NCI-H1105 treated with DMSO at 0.1 percent for 48 hours (cell line): ENCODE measurements at regions not wholly inside any gene's neighbourhood (a gene's known extent, or its start where the extent isn't known, plus 50 kb on each side); places are given as distances from the start of the nearest gene placed in this dataset.
"Not testable (repeated sequence)": the region's sequence is repeated elsewhere in the genome, so short reads cannot be mapped to it uniquely, and the experiment has no call there.

ENCODE experiments used
- DNase-seq: peaks from one replicate; lab custom pipeline; 2025; lab: John Stamatoyannopoulos, UW

DNA sequence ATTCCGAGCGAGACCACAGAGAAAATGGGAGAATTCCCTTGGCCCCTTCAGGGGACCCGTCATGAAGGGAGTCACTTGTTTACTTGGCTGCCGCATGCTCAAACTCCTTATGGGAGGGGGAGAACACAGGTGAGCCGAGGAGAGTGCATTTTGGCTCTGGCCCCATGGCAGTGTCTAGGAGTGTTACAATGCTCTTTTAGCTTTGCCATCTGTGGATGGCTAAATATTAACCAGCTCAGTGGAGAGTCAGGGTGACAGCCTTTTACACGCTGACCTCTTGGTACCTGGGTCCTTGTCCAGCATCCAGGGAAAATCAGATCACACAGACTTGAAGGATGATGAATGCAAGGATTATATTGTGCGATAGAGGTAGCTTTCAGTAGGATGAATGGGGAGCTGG, 146.4 kb upstream of the ATXN7L3B start:
- no peak for DNase-seq

- no peak for DNase-seq
Measured at GRCh38 chr12:74393272-74393671, 144.4 kb upstream of the ATXN7L3B start.

GRCh38 chr12:74394647-74395046, 143.0 kb upstream of the ATXN7L3B start:
- no peak for DNase-seq

GRCh38 chr12:74401035-74401434, 136.6 kb upstream of the ATXN7L3B start:
- DNase-seq: no peak

DNA sequence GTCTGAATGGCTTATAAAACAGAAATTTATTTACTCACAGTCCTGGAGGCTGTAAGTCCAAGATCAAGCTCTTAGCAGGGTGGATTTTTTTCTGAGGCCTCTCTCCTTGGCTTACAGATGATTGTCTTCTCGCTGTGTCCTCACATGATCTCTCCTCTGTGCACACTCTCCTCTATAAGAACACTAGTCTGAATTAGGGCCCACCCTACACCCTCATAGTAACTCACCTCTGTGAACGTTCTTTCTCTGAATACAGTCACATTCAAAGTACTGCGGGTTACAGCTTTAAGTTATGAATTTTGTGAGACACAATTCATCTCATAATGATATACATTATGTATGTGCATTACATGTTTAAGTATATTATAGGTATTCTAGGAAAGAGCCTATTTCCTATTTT, 135.7 kb upstream of the ATXN7L3B start:
- no peak for DNase-seq

DNA sequence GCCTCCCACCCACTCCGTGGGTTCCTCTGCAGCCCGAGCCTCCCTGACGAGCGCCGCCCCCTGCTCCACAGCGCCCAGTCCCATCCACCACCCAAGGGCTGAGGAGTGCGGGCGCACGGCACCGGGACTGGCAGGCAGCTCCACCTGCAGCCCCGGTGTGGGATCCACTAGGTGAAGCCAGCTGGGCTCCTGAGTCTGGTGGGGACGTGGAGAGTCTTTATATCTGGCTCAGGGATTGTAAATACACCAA, 134.5 kb upstream of the ATXN7L3B start:
- DNase-seq: not testable (repeated sequence)

DNA sequence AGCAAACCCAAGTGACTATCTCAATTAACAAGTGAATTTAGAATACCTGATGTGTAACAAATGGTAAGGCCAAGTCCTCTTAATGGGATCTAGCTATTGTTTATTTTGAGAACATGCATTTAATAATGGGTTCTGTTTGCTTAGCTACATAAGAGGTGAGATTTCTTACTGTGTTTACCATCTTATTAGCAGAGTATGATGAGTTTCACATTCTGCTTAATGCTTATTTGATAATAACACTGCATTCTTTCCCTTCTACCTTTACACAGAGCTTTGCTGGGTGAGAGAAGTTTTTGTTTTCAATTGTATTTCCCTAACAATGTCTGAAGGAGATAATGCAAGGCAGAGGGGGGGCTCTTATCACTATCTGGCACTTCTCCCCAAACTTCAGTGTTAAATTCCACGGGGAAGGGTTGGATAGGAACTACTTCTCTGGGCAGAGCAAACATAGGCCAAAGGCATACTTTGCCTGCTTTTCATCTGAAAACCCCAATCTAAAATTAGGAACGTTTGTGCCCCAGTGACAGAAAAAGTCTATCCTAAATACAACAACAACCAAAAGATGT, 129.0 kb upstream of the ATXN7L3B start:
- no peak for DNase-seq

- peak; percentile 60 for DNase-seq
Measured at GRCh38 chr12:74412606-74413230, 124.9 kb upstream of the ATXN7L3B start.

DNA sequence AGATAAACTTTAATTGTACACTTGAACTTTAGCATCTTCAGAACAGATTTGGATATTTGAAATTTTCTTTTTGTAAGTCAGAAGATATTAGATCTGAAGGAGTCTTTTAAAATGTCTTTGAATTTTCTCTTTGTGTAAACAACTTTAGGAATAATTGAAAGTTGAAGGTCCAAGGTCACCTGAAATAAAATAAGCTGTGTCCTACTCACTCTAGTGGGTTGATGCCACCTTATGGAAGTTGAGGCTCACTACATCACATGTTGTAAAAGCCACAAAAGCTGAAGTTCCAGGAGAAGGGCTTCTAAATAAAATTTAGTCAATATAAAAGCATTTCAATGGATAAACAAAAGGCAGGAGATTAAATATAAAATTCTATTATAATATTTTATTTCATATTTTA, 122.0 kb upstream of the ATXN7L3B start:
- peak; percentile 25 for DNase-seq

- no peak for DNase-seq
Measured at GRCh38 chr12:74418573-74418972, 119.1 kb upstream of the ATXN7L3B start.

DNA sequence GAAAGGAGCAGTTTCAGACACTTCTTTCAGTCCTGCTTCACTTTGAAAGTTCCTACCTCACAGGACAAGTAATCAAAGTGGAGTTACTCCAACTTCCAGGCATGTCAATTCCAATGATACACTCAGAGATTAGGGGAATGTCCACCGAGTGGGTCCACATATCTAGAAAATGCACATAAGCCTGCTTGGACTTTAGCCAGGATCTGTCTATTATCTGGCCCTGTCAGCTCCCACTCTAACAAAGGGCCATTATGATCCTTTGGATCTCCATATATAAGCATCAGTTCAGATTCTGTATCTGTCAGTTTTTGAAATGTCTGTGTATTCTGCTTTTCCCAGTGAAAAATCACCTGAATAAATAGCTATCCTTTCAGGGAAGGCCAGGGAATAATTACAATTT, 112.9 kb upstream of the ATXN7L3B start:
- DNase-seq: no peak

GRCh38 chr12:74426091-74426490, 111.5 kb upstream of the ATXN7L3B start:
- DNase-seq: no peak

- no peak for DNase-seq
Measured at GRCh38 chr12:74429535-74429934, 108.1 kb upstream of the ATXN7L3B start.

DNA sequence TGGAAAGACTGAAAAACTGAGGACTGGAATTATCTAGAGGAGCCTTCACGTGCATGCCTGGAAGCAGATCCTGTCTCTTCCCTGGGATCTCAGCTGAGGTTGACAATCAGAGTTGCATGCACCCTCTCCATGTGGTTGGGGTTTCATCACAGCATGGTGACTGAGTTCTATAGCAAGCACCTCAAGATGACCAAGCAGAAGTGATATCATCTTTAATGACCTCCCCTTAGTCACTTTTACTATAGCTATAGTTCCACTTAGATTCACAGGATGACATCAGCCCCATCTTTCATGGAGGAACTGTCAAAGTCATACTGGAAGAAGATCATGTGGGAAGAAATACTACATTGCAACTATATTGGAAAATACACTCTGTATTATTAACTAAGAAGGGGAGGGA, 105.8 kb upstream of the ATXN7L3B start:
- DNase-seq: no peak

DNA sequence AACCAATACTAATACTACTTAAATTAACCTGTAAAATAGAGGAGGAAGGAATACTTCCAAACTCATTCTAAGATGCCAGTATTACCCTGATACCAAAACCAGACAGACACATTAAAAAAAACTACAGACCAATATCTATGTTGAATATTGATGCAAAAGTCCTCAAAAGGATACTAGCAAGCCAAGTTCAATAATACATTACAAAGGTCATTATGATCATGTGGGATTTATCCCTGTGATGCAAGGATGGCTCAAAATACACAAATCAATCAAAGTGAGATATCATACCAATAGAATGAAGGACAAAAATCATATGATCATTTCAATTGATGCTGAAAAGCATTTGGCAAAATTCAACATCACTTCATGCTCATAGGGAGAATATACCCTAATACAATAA, 97.2 kb upstream of the ATXN7L3B start:
- DNase-seq: no peak

DNA sequence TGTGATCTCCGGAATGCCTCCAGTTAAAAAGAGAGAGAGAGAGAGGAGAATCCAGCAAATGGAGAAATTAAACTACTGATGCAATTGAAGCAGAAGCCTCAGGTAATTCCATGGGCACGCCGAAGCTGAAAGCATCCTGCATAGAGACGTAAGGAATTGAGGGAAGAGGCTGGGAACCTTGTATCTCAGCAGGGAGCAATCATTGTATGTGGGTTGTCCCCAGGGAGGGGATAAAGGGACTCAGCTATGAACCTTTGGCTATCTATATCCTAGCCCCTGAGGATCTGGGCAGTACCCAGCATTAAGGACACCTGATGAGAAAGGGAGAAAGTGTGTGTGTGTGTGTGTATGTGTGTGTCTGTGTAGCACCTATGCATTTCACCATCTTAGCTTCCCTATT, 95.8 kb upstream of the ATXN7L3B start:
- DNase-seq: no peak

- no peak for DNase-seq
Measured at GRCh38 chr12:74446466-74446865, 91.2 kb upstream of the ATXN7L3B start.

DNA sequence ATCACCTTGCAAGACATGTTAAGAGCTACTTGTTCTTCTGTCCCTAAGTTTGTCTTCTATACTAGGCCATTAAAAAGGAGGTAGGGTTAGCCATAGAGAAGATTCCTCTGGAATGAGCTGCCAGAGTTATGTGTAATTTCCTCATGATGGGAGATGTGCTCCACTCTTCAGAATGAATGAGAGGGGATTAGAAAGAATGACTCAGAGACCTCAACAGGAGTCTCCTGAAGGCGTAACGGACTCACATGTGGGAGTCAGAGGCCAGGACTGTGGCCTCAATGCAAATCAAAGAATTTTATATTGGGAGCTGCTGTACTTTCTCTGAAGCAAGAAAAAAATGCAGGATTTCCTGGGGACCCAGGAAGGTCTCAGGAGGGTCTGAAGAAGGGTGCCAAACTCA, 87.8 kb upstream of the ATXN7L3B start:
- DNase-seq: no peak

DNA sequence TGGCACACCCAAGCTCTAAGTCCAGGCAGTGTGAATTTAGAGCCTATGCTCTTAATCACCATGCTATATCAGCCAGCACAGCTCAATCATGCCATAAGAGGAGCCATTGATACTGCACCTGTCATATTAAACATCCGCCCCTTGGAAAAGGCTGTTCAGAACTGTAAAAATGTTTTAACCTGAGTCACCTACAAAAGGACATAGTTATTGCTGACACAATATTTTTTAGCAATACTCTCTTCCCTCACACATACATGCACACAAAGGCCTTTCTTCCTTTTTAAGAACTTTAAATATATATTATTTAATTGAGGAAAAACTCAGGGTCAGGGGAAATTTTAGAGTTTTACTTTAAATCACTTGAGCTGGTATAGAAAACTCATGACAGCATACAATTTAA, 83.5 kb upstream of the ATXN7L3B start:
- DNase-seq: no peak

DNA sequence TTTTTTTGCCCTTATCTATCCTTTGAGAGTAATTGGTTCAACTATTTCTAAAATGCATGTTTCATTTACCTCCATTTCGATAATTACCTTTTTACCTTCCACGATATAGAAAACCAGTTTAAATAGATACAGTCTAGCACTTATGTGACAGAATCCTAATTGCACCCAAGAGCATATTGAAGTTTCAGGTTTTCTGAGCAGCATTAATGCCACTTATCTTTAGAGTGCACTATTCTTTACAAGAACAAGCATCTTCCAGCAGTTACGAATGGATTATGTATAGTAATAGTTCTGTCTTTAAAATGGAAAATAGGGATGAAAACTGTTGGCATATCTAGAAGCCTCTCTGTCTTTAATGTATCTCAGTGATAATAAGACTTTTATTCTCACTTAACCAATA, 82.2 kb upstream of the ATXN7L3B start:
- DNase-seq: no peak

DNA sequence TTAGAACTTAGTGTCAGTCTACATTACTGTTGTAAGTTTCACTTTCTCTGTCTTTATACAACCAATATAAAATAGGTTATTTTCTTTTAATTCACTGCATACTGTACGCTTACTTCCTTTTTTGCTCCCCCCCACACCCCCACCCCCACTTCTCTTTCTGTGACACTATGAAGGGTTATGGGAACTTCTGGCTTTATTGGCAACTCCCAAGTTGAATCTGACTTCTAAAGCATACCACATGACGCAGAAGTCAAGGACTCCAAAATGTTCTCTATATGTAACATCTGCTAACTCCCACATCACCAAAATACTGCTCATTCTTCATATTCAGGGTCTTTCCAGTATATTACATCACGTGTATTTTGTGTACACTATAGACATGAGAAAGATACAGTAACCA, 81.2 kb upstream of the ATXN7L3B start:
- no peak for DNase-seq

DNA sequence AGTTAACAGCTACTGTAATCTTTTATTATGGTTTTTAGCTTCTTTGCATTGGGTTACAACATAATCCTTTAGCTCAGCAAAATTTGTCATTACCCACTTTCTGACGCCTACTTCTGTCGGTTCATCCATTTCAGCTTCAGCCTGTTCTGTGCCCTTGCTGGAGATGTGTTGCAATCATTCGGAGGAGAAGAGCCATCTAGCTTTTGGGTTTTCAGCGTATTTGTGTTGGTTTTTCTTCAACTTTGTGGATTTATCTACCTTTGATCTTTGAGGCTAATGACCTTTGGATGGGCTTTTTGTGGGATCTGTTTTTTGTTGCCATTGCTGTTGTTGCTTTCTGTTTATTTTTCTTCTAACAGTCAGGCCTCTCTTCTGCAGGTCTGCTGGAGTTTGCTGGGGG, 69.2 kb upstream of the ATXN7L3B start:
- no peak for DNase-seq

GRCh38 chr12:74476234-74476633, 61.4 kb upstream of the ATXN7L3B start:
- DNase-seq: no peak

DNA sequence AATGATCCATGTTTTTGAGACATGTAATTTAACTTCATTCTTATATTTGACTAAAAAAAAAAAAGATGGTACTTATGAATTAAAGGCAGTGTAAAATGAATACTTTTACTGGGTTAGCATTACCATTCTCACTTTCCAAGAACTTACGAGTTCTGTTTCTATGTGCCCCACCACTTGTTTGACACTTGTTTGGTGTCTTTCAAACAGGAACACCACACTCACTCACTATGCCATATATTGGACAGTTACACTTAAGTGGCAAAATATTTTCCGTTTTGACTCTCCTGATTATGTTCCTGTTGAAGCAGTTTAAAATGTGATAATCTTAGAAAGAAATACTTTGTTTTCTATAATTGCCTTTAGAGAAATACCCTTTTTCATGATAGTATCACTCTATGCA, 56.6 kb upstream of the ATXN7L3B start:
- no peak for DNase-seq

- no peak for DNase-seq
Measured at GRCh38 chr12:74482115-74482514, 55.5 kb upstream of the ATXN7L3B start.
